ENCODE measurements at regions not wholly inside any gene's neighbourhood (a gene's known extent, or its start where the extent isn't known, plus 50 kb on each side); places are given as distances from the start of the nearest gene placed in this dataset.

DNA sequence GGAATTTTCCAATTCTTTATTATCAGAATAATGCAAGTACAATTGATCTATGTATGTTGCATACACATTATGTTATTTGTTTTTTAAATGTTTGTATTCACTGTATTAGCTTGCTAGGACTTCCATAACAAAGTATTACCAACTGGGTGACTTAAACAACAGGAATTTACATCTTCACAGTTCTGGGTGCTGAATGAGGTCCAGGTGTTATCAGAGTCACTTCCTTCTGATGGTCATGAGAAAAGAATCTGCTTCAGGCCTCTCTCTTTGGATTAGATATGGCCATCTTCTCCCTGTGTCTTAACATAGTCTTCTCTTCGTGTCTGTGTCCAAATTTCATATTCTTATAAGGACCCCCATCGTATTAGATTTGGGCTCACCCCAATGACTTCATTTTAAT lies 229.1 kb upstream of the TRPC7 start:
- TF ChIP-seq, protein P1, sequence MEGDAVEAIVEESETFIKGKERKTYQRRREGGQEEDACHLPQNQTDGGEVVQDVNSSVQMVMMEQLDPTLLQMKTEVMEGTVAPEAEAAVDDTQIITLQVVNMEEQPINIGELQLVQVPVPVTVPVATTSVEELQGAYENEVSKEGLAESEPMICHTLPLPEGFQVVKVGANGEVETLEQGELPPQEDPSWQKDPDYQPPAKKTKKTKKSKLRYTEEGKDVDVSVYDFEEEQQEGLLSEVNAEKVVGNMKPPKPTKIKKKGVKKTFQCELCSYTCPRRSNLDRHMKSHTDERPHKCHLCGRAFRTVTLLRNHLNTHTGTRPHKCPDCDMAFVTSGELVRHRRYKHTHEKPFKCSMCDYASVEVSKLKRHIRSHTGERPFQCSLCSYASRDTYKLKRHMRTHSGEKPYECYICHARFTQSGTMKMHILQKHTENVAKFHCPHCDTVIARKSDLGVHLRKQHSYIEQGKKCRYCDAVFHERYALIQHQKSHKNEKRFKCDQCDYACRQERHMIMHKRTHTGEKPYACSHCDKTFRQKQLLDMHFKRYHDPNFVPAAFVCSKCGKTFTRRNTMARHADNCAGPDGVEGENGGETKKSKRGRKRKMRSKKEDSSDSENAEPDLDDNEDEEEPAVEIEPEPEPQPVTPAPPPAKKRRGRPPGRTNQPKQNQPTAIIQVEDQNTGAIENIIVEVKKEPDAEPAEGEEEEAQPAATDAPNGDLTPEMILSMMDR (IDR thresholded peaks at IDR 0.05) = no peak
- no peak for TF ChIP-seq POLR2A (IDR thresholded peaks at IDR 0.05)
